Thymus (tissue), 11 donors: ENCODE measurements at regions not wholly inside any gene's neighbourhood (a gene's known extent, or its start where the extent isn't known, plus 50 kb on each side); places are given as distances from the start of the nearest gene placed in this dataset.
"Not testable (repeated sequence)": the region's sequence is repeated elsewhere in the genome, so short reads cannot be mapped to it uniquely, and the experiment has no call there.

Source experiments
- DNase-seq, 9 donors: peaks; one replicate each; pipeline ENCODE4 v3.0.0-alpha.2; 2013; ENCODE audit warnings: low spot score in 9 of 9, low read depth in 6 of 9, missing footprints in 1 of 9
- H3K27ac ChIP-seq, 2 donors: one replicate each; pipeline ENCODE4 v1.5.1; 2013; ENCODE audit warnings: control low read depth in 1 of 2, low read depth in 1 of 2, low read length in 1 of 2, mild to moderate bottlenecking in 1 of 2, moderate library complexity in 1 of 2
- H3K27me3 ChIP-seq, 2 donors: one replicate each; pipeline ENCODE4 v1.5.1; 2013; ENCODE audit warnings: low read length in 1 of 2; ENCODE audit not compliant: control insufficient read depth in 2 of 2, insufficient read depth in 1 of 2
- H3K36me3 ChIP-seq, 2 donors: one replicate each; pipeline ENCODE4 v1.5.1; 2013; ENCODE audit warnings: low read length in 1 of 2, mild to moderate bottlenecking in 1 of 2, moderate library complexity in 1 of 2; ENCODE audit not compliant: control insufficient read depth in 2 of 2, insufficient read depth in 2 of 2
- H3K4me1 ChIP-seq, 2 donors: one replicate each; pipeline ENCODE4 v1.5.1; 2013; ENCODE audit warnings: low read length in 2 of 2; ENCODE audit not compliant: control insufficient read depth in 2 of 2, insufficient read depth in 2 of 2
- H3K4me3 ChIP-seq, 2 donors: one replicate each; pipeline ENCODE4 v1.5.1; 2013; ENCODE audit warnings: low read length in 2 of 2, control low read depth in 1 of 2, mild to moderate bottlenecking in 1 of 2
- H3K9me3 ChIP-seq, 2 donors: one replicate each; pipeline ENCODE4 v1.5.1; 2013; ENCODE audit warnings: low read length in 1 of 2, mild to moderate bottlenecking in 1 of 2; ENCODE audit not compliant: control insufficient read depth in 2 of 2, insufficient read depth in 1 of 2
- WGBS: extraction: QIAGEN DNeasy Blood & Tissue Kit; methylation state at CpG from one replicate; pipeline ENCODE4 v1.1.7; 2013; 5-methylcytosine and 5-hydroxymethylcytosine counted together
- donor health status: healthy.

DNA sequence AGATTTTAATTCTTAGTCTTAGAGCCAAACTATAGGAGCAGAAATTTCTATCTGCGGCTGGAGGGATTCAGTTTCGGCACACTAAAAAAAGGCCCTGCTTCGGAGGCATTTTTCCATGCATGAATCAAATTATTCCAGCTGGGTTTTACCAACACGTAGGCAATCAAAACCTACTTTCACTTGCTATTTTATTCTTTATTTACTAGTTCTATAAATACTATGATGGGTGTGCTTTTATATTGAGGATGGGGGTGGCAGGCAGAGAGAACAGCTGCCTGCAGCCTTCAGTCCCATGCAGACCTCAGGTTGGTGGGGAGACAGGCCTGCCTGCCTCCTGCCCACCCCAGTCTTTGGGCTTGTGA lies 609.8 kb downstream of the BCOR start:
- Histone ChIP-seq H3K27me3 (no peaks in the 10 kb centered on the region), H3K27ac (no peak overlapping the region), H3K4me3 (no peak overlapping the region), H3K4me1 (peaks cover 2 to 14% of the 10 kb centered on the region in 2 donors), H3K9me3 (no peaks in the 10 kb centered on the region), H3K36me3 (no peaks in the 10 kb centered on the region)
- 97% methylated on average over 4 of the region's 4 CpGs for WGBS
- DNase-seq = no peak

DNA sequence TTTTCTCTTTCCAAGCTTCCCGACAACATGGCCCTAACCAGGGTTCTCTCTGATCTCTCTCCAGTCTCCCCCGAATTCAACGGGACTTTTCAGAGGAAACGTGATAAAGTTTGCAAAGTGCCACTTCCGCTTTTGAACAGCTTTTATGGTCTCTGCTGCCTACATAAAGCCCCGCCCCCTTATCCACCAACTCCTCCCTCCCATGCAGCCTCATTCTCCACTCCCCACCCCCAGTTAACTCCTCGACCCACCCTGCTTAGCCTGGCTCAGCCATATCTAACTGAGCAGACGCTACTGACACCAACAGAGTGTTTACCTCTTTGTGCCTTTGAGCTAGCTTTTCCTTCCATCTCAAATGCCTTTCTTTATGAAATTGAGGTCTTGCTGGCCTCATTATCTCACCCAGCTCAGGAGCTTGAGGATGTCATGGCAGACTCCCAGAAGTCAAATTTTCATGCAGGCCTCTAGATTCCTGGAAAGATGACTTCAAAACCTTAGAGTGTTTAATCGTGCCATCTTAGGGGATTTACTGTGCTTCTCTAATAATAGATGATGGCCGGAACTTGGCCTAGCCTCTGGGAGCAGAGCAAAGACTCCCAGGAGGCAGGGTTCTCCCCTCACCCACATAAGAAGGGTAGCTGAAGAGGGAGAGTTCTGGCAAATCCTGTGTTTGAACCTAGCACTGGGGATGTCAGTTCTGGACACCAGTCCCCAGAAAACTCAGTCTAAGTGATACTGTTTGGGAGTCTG lies 606.0 kb downstream of the BCOR start:
- H3K27me3 ChIP-seq = no peaks in the 10 kb centered on the region
- H3K27ac ChIP-seq = peak overlapping the region; percentile 31 to 32
- peak overlapping the region in 1 of 2 donors; percentile 21 for H3K4me3 ChIP-seq
- 14% methylated on average over 10 of the region's 10 CpGs for WGBS
- H3K36me3 ChIP-seq = no peaks in the 10 kb centered on the region
- H3K9me3 ChIP-seq = no peaks in the 10 kb centered on the region
- peaks cover 2 to 14% of the 10 kb centered on the region in 2 donors for H3K4me1 ChIP-seq
- peak; percentile 30 to 83 (median 56) for DNase-seq

DNA sequence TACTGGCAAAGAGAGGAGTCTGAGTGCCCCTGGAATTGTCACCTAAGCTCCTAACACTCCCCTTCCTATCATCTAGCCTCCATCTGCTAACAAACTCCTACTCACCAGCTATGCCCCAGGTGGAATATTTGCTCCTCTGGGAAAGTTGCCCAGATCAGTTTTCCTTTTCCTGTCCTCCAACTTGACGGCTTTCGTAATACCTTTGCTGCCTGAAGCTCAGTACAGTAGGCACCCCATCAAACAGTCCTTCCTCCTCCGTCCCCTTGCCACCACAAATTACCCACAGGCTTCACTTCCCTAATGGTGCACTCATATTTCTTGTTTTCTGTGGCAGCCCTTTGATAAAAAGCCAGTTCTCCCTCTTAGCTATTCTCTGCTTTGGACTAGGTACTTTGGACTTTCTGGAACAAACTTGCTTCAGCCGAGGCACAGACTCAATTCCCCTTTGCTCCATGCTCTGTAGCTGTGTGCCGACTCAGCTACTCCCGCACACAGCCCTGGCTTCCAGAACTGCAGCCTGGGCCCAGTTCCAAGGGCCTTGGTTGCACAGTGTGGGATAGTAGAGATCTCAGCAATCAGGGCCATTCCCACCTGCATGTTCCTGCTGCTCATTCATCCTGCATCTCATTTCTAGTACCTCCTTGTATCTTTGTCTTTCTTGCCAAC lies 605.1 kb downstream of the BCOR start:
- 56% methylated on average over 6 of the region's 6 CpGs for WGBS
- H3K4me3 ChIP-seq = no peak overlapping the region
- no peak for DNase-seq
- no peaks in the 10 kb centered on the region for H3K9me3 ChIP-seq
- H3K27ac ChIP-seq = no peak overlapping the region
- no peaks in the 10 kb centered on the region for H3K27me3 ChIP-seq
- peaks cover 2 to 14% of the 10 kb centered on the region in 2 donors for H3K4me1 ChIP-seq
- H3K36me3 ChIP-seq = no peaks in the 10 kb centered on the region

DNA sequence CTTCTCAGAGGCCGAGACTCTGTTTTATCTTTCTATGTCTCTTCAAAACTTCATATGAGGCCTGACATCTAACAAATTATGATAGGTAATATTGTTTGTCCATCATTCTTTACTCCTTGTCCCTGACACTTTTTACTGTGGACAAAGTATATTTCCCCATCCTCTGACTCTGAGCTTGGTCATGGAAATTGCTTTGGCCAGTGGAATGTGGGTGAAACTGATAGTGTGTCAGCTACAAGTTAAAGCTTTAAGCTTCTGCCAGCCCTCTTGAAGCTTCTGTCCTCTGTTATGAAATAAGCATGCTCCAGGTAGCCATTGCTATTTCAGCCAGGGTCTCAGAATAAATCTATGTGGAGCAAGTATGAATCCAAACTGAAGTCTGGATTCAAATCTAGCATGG lies 604.6 kb downstream of the BCOR start:
- Histone ChIP-seq H3K4me1 (peaks cover 2 to 14% of the 10 kb centered on the region in 2 donors), H3K4me3 (no peak overlapping the region), H3K27me3 (no peaks in the 10 kb centered on the region), H3K9me3 (peaks cover 0 to 3% of the 10 kb centered on the region in 2 donors), H3K36me3 (no peaks in the 10 kb centered on the region), H3K27ac (no peak overlapping the region)
- no peak for DNase-seq
- 95% methylated on average over 1 of the region's 1 CpG for WGBS

DNA sequence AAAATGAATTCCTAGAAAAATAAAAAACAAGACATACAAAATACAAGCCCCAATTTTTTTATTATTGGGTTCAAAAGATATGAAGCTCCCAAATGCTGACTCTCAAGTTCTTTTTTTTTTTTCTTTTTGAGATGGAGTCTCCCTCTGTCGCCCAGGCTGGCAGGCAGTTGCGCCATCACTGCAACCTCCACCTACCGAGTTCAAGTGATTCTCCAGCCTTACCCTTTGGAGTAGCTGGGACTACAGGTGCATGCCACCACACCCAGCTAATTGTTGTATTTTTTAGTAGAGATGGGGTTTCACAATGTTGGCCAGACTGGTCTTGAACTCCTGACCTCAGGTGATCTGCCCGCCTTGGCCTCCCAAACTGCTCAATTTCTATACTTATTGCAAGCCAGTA lies 600.6 kb downstream of the BCOR start:
- H3K9me3 ChIP-seq, DNase-seq, H3K27ac ChIP-seq, H3K27me3 ChIP-seq, H3K36me3 ChIP-seq, H3K4me1 ChIP-seq, H3K4me3 ChIP-seq: not testable (repeated sequence)
- WGBS = 97% methylated on average over 4 of the region's 4 CpGs

DNA sequence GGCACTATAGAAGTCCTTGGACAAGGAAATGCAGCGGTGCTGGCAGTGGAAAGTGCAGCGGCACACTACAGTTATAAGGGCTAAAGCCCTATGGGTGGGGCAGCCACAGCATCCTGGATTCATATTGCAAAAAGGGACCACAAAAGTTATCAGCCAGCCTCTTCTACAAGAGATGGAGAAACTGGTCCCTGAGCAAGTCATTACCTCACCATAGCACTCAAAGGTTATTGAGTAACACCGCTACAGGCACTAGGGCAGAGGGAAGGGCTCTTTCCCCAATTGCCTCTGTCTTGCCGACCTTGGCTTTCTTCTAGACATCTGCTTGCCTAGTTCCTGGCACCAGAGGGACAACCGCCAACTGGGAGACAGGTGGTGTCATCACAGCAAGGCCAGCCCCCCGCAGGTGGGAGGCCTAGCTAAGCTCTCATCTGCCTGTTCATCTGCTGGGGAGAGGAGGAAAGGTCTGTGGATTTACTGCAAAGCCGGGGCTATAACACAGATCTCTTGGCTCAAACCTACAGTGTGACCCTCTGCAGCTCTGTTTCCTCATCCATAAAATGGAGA lies 600.0 kb downstream of the BCOR start:
- peaks cover 0 to under 1% of the 10 kb centered on the region in 2 donors for H3K4me1 ChIP-seq
- H3K9me3 ChIP-seq = peaks cover 0 to 3% of the 10 kb centered on the region in 2 donors
- no peak overlapping the region for H3K4me3 ChIP-seq
- no peak overlapping the region for H3K27ac ChIP-seq
- H3K36me3 ChIP-seq = no peaks in the 10 kb centered on the region
- WGBS = 90% methylated on average over 7 of the region's 7 CpGs
- DNase-seq = no peak
- no peaks in the 10 kb centered on the region for H3K27me3 ChIP-seq

DNA sequence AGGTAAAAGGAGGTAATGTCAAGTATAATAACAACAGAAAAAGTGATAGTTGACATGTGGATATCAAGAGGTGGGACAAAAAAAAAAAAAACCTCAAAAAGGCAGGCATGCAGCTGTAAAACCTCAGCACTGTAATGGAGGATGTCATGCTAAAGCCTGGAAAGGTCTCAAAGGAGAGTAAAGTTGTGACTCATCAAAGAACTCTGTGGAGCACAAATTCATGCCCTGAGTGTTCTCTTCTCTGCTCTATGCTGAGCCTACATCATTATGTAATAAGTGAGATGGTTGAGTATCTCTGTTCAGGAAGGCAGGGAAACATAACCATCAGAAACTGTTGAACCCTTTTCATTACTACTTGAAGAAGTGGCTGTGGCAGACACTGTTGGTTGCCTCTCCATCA lies 597.8 kb downstream of the BCOR start:
- Histone ChIP-seq H3K27me3 (no peaks in the 10 kb centered on the region), H3K4me1 (no peaks in the 10 kb centered on the region), H3K4me3 (no peak overlapping the region), H3K27ac (no peak overlapping the region), H3K9me3 (peaks cover 0 to 3% of the 10 kb centered on the region in 2 donors), H3K36me3 (no peaks in the 10 kb centered on the region)
- no peak for DNase-seq

DNA sequence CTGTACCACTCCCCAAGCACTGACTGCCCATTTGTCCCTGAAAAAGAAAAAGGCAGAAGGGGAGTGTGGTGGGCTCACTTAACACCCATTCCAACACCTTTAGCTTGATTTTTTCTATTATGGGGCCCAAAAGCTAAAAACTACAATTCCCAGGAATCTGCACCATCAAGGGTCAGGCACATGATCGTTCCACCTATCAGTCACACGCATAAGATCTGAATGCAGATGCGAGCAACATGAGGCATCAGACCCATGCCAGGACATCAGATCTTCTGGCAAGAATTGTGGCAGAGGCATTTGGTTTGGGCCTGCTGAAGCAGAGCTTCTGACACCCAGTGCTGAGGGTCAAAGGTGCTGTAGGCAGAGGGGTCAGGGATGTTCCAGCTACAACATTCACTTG lies 595.9 kb downstream of the BCOR start:
- 98% methylated on average over 3 of the region's 3 CpGs for WGBS
- H3K9me3 ChIP-seq = peaks cover 0 to 3% of the 10 kb centered on the region in 2 donors
- no peak for DNase-seq
- H3K4me1 ChIP-seq = no peaks in the 10 kb centered on the region
- H3K27ac ChIP-seq = no peak overlapping the region
- H3K36me3 ChIP-seq = no peaks in the 10 kb centered on the region
- H3K27me3 ChIP-seq = no peaks in the 10 kb centered on the region
- no peak overlapping the region for H3K4me3 ChIP-seq

DNA sequence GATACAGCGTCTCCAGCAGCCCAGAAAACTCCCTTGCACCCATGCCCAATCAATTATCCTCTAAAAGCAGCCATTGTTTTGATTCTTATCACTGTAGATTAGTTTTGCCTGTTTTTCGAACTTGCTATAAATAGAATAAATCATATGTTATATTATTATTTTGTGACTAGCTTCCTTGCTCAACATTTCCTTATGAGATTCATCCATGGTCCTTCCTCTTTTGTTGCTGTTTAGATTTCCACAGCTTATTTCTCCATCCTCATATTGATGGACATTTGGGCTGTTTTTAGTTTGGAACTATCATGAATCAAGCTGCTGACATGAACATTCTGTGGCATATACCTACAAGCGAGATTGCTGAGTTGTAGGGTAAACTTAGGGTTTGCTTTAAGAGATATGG lies 595.3 kb downstream of the BCOR start:
- Histone ChIP-seq H3K4me1 (no peaks in the 10 kb centered on the region), H3K27me3 (no peaks in the 10 kb centered on the region)

More for the DNA sequence above, 595.3 kb downstream of the BCOR start:
- Histone ChIP-seq H3K36me3 (no peaks in the 10 kb centered on the region), H3K9me3 (peaks cover 0 to 3% of the 10 kb centered on the region in 2 donors), H3K27ac (no peak overlapping the region), H3K4me3 (no peak overlapping the region)
- WGBS = 87% methylated on average over 3 of the region's 3 CpGs
- DNase-seq = no peak
